GM21786 (cell line): ENCODE measurements at regions not wholly inside any gene's neighbourhood (a gene's known extent, or its start where the extent isn't known, plus 50 kb on each side); places are given as distances from the start of the nearest gene placed in this dataset.
"Not testable (repeated sequence)": the region's sequence is repeated elsewhere in the genome, so short reads cannot be mapped to it uniquely, and the experiment has no call there.

Experiments
- ATAC-seq: cut with Tn5 transposase; IDR thresholded peaks from one replicate; pipeline ENCODE4 v1.9.1; 2021; ENCODE audit not compliant: unreplicated experiment

DNA sequence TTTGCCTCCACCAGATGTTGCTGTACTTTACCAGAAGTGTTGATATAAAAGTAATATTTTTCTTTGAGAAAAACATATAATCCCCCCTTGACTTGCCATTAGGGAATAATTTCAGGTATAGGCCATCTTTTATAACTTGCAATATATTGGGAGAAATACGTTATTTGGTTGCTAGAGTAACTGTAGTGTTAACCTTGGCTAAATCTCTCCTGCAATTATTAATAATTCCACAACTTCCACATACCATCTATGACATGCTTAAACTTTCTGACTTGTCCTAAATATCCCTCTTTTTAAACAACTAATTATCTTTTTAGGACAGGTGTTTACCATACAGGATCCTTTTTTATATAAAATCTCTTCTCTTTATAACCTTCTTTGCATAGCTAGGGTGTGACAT, 1048.2 kb downstream of the SLC16A7 start:
- ATAC-seq = no peak

DNA sequence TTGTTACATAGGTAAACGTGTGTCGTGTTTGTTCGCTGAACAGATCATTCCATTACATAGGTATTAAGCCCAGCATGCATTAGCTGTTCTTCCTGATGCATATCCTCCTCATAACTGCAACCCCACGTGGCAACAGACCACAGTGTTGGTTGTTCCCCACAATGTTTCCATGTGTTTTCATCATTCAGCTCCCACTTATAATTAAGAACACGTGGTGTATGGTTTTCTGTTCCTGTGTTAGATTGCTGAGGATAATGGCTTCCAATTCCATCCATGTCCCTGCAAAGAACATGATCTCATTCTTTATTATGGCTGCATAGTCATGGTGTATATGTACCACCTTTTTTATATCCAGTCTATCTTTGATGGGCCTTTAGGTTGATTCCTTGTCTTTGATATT, 1071.1 kb downstream of the SLC16A7 start:
- no peak for ATAC-seq

DNA sequence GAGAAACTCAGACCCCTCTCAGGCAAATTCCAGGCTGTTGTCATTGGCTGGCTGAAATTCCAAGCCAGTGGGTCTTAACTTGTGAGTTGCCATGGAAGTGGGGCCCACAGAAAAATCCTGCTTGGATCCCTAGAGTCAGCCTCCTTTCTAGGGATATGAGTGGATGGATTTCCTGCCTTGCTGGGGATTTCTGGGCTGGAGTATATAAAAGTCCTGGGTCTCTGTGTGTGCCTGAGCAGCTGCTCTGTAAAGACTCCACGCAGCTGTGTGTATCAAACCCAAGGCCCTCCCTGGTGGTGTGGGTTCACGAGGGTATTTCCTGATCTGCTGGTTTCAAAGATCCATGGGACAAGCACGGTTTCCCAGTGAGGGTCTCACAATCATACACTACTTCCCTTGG, 1077.1 kb downstream of the SLC16A7 start:
- ATAC-seq = no peak

DNA sequence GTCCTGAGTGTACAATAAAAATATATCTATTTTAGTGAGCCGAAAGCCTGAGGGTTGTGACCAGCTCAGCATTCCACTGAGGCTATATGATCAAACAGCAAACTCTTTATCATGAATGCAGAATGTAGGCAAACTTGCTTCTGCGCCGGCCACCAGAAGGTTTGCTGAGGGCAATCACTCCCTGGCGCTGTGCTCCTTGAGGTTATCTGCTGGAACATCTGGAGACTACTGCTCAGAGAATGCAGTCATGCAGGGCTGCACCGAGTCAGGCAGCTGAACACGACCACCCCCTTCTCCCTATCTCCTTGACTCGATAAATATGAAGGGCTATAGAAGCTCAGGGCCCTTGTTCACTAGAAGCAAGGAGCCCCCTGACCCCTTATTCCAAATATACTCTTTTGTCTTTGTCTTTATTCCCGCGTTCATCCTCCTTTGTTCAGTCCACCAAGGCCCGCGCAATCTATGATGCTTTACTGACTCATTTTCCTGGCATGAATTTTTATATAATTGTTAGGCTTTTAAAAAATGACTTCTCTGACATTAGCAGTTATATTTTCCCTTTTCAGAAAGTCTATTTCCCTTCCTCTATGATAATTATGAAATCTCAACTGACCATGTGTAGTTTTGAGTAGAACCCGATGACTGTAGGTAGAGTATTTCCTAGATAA, 1089.3 kb downstream of the SLC16A7 start:
- no peak for ATAC-seq

DNA sequence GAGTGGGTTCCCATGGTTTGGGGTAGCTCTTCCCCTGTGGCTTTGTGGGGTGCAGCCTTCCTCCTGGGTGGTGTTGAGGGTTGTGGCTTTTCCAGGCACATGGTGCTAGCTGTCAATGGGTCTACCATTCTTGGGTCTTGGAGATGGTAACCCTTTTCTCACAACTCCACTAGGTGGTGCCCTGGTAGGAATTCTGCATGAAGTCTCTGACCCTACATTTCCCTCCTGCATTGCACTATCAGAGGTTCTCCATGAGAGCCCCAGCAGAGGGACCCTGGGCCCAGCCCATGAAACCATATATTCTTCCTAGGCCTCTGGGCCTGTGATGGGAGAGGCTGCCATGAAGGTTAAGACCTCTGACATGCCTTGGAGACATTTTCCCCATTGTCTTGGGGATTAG, 1093.3 kb downstream of the SLC16A7 start:
- no peak for ATAC-seq

DNA sequence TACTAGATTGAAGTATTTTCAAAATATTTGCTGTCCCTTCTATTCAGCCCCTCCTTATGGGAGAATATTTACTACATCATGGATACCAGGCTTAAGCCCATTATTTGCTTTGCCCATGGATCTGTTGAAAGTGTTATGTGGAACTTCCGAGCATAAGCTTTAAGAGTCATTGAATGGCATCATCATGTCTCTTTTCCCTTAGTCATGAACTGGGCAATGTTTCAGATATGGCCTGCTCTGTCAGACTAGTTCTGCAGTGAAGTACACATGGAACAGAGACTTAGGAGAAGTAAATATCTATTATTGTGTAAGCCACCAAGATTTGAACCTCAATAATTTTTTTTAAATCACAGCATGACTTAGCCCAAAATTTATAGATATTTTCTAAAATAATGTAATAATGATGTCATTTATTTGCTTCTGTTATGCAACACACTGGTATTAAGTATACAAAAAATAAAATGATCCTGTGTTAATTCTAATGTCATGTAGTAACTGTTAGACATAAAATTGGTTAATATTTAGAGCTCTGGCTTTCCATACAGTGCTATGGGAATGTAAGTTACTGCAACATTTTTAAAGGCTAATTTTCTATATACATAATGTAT, 1097.3 kb downstream of the SLC16A7 start:
- no peak for ATAC-seq

DNA sequence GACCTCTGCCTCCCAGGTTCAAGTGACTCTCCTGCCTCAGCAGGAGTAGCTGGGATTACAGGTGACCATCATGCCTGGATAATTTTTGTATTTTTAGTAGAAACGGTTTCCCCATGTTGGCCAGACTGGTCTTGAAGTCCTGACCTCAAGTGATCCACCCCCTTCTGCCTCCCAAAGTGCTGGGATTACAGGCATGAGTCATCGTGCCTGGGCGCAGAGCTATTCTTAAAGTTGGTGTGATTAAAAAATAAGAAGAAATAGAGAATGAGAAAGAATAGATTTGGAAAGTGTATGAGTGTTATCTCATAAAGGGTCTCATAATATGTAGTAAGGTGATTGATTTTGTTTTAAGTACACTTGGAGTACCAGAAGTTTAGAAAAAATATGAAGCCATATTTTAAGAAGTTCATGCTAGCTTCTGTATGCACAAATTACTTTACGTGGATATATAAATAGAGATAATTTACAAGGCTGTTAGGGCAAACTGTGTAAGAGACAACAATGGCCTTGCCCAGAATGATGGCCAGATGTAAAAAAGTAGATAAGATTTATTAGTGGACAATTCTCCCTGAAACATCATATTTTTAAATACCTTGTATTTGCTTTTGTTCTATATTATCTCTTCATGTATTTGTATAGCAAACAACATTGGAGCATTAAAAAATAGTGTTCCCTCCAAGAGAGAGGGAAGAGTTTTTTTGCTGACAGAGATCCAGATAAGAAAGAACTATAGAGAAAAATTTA, 1108.5 kb downstream of the SLC16A7 start:
- no peak for ATAC-seq

DNA sequence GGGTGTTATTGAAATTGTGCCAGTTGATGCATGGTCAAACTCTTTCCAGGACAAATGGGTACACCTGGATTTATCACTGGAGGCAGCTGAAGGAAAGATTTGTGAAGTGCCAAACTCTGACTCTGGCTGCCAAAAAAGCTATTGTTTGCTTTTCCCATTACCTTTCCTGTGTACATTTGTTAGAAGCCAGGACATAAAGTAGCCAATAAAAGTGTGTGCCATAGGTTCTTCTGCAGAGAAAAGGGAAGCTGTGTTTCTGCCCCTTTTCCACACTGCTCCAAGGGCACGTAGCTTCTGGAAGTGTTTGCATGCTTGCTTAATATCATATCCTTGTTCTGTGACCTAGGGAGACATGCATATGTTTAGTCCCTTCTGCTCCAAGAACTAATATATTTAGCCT, 1114.4 kb downstream of the SLC16A7 start:
- no peak for ATAC-seq

DNA sequence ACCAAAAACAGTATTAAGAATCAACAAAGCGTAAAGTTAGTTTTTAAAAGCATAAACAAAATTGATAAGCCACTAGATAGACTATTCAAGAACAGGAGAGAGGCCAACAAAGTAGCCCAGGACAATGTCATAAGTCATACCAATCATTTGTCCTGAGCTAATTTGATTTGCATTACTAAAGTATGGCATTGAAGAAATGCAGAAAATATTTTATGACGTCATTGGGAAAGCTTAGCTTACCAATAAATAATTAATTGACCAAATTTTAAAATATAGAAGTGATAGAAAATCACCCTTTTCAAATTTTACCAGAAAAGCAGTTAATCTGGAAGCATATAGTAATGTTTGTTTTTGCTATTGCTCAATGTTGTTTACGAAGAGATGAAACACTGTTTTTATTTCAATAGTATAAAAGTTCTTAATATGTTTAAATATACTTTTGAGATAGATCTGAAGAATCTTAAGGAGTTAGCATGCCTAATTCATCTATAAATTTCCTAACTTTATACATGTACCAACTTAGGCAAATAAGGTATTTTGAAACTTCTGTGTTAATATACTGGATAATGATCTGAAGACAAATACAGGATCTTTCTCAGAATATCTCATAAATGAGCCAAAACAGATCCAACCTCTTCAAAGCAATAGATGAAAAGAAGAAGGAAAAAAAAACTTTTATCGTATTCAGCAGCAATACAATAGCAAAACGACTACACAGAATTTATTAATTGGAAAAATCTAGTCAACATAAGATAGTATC, 1118.5 kb downstream of the SLC16A7 start:
- no peak for ATAC-seq

DNA sequence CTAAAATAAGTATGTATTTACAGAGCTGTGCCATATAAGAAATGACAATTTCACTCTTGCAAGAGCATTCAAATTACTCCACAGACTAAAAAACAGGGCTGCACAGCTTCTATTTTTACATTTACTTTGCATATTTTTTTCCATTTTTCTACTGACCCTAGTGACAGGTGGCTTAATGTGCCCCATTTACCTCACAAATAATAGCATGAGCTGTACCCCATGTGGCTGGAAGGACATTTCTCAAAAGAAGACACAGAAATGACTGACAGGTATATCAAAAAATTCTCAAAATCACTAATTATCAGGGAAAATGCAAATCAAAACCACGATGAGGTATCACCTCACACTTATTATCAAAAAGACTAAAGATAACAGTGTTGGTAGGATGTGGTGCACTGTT, 1128.6 kb downstream of the SLC16A7 start:
- no peak for ATAC-seq

DNA sequence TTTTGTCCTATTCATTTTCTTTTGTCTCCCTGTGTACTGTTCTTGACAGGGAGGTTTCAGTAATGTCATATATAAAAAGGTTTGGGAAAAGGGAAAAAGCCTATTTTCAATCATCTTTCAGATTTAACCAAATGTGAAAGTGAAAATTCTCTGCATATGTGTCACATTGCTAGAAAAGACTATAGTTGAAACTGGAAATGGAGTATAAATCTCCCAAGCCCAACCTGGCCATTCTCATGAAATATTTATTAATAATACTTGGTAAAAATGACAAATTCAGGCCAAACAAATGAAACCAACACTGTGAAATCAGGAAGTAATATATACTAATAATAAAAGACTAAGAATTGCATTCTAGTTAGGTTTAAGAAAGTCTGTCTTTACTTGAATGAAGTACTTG, 1129.2 kb downstream of the SLC16A7 start:
- ATAC-seq = no peak

DNA sequence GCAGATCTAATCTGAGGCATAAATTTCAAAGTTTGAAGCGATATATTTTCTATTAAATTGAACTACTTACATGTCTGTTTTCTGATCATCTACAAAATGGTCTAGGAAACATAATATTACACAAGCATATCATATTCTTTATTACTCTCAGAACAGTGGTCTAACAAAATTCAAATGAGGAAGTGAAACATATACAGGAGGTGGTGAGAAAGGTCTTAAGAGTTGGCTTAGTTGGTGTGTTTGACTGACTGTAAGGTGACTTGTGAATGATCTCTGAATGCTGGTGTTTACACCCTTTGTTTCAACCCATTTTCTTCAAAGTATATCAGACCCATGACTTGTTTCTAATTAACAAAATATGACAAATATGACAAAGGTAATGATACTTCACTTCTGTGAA, 1156.8 kb downstream of the SLC16A7 start:
- no peak for ATAC-seq

DNA sequence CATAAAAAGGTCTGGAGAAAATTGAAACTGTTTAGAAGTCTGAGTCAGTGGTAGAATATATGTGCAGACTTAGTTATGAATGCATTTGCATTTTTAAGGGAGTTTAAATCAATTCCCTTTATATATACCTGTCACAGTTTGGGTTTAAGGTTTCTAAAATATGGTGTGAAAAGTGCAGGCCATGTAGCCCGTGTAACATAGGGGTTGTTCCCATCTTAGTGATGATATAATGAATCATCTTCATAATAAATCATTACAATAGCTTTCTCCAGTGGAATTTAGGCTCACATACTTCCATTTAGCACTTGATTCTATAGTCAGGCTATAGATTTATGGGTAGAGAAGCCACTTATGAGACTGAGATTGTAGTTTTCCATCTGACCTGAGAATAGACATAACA, 1162.4 kb downstream of the SLC16A7 start:
- no peak for ATAC-seq

DNA sequence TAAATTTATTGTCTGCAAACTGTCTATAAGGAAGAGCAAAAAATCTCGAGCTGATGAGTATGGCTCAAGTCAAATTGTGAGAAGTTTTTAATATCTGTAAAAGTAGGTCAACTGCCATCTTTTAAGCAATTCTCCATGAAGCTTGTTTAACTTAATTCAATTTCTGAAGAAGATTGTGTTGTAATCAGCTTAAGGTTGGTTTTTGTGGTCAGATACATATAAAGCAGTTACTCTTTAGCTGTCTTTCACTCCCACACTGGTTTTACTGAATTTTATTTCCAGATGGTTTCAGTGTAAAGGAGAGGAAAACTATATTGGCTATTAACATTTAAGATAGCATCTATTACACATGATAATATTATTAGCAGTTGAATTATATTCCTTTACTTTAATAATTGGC, 1165.1 kb downstream of the SLC16A7 start:
- no peak for ATAC-seq

DNA sequence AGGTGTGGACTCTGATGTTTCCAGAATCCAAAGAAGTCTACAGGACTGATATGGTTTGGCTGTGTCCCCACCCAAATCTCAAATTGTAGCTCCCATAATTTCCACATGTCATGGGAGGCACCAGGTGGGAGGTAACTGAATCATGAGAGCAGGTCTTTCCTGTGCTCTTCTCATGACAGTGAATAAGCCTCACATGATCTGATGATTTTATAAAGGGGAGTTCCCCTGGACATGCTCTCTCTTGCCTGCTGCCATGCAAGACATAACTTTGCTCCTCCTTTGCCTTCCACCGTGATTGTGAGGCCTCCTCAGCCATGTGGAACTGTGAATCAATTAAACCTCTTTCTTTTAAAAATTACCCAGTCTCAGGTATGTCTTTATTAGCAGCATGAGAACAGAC, 1205.3 kb downstream of the SLC16A7 start:
- ATAC-seq = not testable (repeated sequence)

DNA sequence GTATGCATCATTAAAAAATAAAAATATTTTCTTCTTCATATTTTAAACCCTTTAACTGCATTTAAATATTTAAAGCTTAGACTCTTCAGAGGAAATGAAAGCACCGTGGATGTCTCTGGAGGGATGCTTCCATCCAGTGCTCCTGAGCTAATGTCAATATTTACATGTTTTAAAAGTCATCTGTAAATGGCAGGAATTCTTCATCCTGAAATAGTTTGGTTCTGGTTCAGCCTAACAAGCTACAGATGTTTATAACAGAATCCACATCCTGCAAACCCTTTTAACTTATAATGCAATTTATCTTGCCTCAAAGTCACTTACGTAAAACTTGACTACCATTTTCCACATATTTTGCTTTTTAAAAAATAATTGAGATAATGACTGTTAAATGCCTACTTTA, 1207.3 kb downstream of the SLC16A7 start:
- no peak for ATAC-seq

DNA sequence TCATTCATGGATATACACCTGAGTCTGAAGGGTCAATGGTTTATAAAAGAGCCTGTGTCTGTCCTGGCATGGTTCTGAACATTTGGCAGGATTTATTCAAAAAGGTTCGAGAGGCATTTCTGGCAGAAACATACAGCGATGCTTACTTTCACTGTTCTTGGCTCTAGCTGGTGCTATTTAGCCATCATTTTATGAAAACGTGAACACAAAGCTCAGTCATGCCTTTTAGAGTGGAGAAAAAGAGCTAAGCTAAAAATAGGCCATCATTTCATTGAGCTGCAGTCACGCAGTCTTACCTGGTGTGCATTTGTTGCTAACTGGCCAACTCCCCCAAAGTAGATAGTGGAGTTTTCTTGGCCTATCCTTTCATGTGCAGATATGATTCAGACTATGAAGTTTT, 1209.5 kb downstream of the SLC16A7 start:
- ATAC-seq = no peak

DNA sequence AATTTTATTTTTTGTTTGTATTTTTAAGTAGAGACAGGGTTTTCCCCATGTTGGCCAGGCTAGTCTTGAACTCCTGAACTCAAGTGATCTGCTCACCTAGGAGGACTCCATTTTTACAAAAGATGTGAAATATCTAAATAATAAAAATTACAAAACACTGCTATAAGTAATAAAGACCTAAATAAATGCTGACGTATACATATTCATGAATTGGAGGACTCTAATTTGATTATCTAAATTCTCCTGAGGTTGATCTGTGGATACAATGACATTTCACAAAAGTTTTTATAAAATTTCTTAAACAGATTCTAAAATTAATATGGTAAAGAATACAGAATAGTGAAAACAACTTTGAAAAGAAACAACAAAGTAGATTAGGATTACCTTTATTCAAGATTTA, 1224.0 kb downstream of the SLC16A7 start:
- no peak for ATAC-seq

DNA sequence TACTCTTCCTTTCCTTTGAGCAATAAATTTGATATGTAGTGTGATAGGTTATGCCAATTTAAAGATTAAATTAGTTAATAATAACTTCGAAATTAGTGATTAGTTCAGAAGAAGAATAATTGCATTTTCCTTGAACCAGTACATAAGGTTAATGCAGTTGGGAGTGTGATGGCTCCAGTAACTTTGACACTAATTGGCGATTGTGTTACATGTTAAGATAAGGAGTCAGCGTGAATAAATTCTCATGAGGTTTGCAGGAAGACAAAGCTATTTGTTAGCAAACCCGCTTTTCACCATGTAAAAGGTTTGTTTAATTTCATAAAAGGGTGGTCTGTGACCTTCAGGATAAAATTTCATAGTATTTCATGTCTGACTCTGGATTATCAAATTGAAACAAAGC, 1226.8 kb downstream of the SLC16A7 start:
- no peak for ATAC-seq

DNA sequence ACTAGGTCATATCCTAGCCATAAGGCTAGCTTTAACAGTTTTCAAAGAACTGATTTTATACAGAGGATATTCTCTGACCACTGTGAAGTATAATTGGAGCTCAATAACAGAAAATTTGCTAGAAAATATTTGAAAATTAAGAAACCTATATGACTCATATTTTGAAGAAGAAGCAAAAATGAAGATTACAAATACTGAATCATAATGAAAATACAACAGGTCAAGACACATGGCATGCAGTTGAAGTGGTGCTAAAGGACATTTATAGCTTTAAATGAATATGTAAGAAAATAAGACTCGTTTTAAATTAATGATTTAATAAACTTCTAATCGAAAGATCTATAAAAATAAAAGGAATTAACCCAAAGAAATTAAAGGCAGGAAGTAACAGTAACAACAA, 1234.6 kb downstream of the SLC16A7 start:
- no peak for ATAC-seq

DNA sequence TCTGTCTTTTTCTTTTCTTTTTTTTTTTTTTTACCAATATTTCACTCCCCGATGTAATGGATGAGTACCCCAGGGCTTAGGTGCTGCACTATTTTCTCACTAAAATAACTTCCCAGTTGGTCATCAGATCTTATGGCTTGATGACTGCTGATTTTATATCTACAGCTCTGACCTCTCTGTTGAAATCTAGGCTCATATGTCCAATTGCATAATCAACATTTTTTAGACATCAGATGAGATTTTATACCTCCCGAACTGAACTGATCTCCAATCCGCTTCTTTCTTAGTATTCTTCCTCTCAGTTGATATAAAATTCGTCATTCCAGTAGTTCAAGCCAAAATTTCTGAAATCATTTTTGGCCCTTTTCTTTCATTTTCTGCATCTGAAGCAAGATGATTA, 1236.5 kb downstream of the SLC16A7 start:
- ATAC-seq = no peak

DNA sequence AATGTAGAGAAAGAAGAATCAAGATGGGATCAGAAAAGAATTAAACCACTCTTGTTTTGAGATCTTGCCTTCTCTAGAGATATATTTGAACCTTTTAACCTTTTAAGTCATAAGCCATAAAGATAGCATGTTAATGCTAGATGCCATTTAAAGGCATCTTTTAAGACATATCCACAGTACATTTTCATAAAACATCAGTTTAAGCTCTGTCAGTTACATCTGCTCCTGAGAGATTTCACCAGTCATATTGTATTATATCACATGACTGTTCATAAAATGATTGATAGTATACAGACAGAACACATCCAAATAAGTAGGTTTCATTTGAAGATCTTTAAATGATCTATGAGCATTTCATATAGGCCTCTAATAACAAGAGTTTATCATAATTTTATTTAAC, 1238.5 kb downstream of the SLC16A7 start:
- no peak for ATAC-seq
